ENCODE measurements at regions not wholly inside any gene's neighbourhood (a gene's known extent, or its start where the extent isn't known, plus 50 kb on each side); places are given as distances from the start of the nearest gene placed in this dataset.

GRCh38 chr6:95093154-95093553 is 484.2 kb upstream of the MANEA start:
- TF ChIP-seq CTCF (IDR thresholded peaks at IDR 0.05; ENCODE audit: low read depth, low read length) (no peak), POLR2A (IDR thresholded peaks at IDR 0.05; ENCODE audit: extremely low read depth, insufficient read length) (no peak), MYC (IDR thresholded peaks at IDR 0.05; ENCODE audit: low read depth, low read length) (no peak)

Data from NB4 (cell line).